Nephron progenitor cell (in vitro differentiated cells): ENCODE measurements at regions not wholly inside any gene's neighbourhood (a gene's known extent, or its start where the extent isn't known, plus 50 kb on each side); places are given as distances from the start of the nearest gene placed in this dataset.

Source experiments
- DNase-seq: peaks from one replicate; pipeline ENCODE4 v3.0.0; 2021
- H3K27ac Mint-ChIP-seq: 2 replicates; pipeline ENCODE4 v1.8.0; 2021; ENCODE audit warnings: mild to moderate bottlenecking, moderate library complexity, mixed read lengths
- H3K27me3 Mint-ChIP-seq: 2 replicates; pipeline ENCODE4 v1.8.0; 2021; ENCODE audit warnings: mild to moderate bottlenecking, low read depth, mixed read lengths; ENCODE audit not compliant: poor library complexity
- H3K36me3 Mint-ChIP-seq: 2 replicates; pipeline ENCODE4 v1.8.0; 2021; ENCODE audit warnings: low read depth, mixed read lengths
- H3K4me1 Mint-ChIP-seq: 2 replicates; pipeline ENCODE4 v1.8.0; 2021; ENCODE audit warnings: mixed read lengths
- H3K4me3 Mint-ChIP-seq: 2 replicates; pipeline ENCODE4 v1.8.0; 2021; ENCODE audit warnings: mild to moderate bottlenecking, moderate library complexity, mixed read lengths
- H3K9me3 Mint-ChIP-seq: 2 replicates; pipeline ENCODE4 v1.8.0; 2021; ENCODE audit warnings: mild to moderate bottlenecking, moderate library complexity, mixed read lengths
- TF ChIP-seq, protein P1 (sequence below): fragments of 200-600 bp; sonication (generic); IDR thresholded peaks from 2 replicates; pipeline ENCODE4 v1.5.0; 2021; ENCODE audit warnings: antibody characterized with exemption

DNA sequence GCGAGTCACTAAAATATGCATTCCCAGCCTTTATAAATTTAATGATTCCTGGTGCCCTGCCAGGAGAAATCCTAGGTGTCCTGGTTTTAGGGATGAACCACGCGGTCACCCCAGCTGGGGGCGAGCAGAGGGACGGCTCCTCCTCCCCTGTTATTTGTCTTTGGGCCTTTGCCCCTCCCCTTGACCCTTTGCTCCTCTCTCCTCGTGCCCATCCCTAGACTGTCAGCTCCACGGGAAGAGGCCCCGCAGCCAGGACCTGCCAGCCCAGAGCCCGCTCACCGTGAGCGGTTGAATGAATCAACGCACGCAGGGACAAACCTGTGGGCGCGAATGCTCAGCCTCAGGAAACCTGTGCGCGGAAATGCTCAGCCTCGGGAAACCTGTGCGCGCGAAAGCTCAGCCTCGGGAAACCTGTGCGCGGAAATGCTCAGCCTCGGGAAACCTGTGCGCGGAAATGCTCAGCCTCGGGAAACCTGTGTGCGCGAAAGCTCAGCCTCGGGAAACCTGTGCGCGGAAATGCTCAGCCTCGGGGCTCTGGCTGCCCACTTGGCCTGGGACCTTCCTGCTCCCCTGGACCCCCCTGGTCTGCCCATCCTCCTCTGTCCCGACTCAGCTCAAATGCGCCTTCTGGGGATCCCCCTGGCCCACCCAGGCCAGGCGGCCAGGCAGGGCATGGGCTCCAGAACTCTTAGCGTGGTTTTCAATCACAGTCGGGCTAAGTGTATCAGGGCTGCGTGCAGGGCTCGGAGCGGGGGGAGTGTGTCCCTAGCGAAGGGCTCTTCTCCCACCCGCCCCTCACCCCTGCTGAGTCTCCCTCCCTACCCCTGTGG lies 140.5 kb upstream of the COL5A1 start:
- Mint-ChIP-seq H3K4me3 (no peak overlapping the region), H3K27ac (no peak overlapping the region)
- no peak for DNase-seq

DNA sequence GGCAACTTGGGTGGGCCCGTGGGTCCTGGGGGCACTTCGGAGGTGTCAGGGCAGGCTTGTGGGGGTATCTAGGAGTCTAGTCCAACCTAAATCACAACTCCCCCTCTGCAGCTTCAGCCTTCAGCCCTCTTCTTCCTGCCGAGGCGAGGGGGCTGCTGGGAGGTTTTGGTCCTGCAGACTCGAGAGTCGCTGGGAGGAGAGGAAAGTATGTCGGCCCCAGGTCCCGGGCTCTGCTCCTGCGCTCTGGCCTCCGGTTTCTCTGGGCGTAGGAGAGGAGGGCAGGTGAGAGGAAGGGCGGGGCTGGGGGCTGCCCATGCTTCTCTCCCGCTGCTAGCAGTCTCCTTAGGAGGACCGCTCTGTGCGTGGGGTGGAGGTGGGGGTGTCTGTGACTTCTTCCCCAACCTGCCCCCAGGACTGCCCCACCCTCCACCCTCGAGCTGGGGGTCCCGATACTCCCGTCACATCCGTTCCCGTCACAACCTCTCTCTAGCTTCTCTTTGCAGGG lies 139.8 kb upstream of the COL5A1 start:
- Mint-ChIP-seq H3K36me3 (no peaks in the 10 kb centered on the region), H3K4me3 (no peak overlapping the region), H3K27ac (peak overlapping the region; percentile 80), H3K4me1 (peaks cover 29% of the 10 kb centered on the region), H3K27me3 (peaks cover under 1% of the 10 kb centered on the region), H3K9me3 (peaks cover 19% of the 10 kb centered on the region)
- DNase-seq: no peak
- TF ChIP-seq, protein P1, sequence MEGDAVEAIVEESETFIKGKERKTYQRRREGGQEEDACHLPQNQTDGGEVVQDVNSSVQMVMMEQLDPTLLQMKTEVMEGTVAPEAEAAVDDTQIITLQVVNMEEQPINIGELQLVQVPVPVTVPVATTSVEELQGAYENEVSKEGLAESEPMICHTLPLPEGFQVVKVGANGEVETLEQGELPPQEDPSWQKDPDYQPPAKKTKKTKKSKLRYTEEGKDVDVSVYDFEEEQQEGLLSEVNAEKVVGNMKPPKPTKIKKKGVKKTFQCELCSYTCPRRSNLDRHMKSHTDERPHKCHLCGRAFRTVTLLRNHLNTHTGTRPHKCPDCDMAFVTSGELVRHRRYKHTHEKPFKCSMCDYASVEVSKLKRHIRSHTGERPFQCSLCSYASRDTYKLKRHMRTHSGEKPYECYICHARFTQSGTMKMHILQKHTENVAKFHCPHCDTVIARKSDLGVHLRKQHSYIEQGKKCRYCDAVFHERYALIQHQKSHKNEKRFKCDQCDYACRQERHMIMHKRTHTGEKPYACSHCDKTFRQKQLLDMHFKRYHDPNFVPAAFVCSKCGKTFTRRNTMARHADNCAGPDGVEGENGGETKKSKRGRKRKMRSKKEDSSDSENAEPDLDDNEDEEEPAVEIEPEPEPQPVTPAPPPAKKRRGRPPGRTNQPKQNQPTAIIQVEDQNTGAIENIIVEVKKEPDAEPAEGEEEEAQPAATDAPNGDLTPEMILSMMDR: no peak

More for the DNA sequence above, 140.5 kb upstream of the COL5A1 start:
- peaks cover 29% of the 10 kb centered on the region for H3K4me1 Mint-ChIP-seq
- peaks cover 4% of the 10 kb centered on the region for H3K27me3 Mint-ChIP-seq
- TF ChIP-seq, protein P1: no peak
- peaks cover 19% of the 10 kb centered on the region for H3K9me3 Mint-ChIP-seq
- H3K36me3 Mint-ChIP-seq: no peaks in the 10 kb centered on the region

DNA sequence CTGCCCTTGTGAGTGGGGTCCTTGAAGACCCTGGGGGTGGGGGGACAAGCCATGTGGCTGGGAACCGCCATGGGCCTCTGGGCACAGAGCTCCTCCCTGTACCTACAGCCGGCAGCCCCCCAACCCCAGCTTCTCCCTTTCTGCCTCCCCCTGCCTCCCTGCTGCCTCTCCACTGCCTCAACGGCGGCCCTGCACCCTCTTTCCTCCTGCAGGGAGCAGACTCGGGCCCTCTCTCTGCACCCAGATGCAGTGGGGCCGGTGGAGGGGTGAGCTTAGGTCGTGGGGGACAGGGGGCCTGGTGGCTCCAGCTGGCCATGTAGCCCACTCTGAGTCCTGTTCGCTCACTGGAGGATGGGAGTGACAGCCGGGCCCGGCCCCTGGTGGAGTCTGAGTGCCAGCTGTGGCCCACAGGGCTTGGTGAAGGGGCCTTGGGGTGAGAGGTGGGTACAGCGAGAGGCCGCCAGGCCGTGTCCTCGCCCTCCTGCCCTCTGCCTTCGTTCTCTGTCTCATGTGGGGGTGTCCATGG lies 139.3 kb upstream of the COL5A1 start:
- Mint-ChIP-seq H3K4me3 (no peak overlapping the region), H3K9me3 (peaks cover 19% of the 10 kb centered on the region), H3K36me3 (no peaks in the 10 kb centered on the region), H3K27me3 (peaks cover under 1% of the 10 kb centered on the region), H3K27ac (peak overlapping the region; percentile 80), H3K4me1 (peaks cover 24% of the 10 kb centered on the region)
- TF ChIP-seq, protein P1: no peak
- DNase-seq: no peak

DNA sequence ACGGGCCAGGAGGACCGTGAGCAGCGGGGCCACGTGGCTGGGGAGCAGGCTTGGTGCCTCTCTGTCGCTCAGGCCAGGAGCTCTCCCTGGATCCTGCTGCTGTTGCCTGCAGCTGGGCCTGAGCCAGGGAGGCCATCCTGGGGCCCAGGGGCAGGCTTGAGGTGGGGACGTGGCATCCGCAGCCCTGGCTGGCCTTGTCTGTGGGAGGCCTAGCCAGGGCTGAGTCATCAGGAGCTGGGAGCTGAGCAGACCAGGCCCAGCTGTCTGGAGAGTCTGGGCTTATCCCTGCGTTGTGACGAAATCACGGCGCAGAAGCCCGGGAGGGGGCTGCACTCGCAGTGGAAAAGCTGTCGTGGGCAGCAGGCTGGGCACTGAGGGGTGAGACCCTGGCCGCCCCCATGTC lies 138.8 kb upstream of the COL5A1 start:
- Mint-ChIP-seq H3K27me3 (peaks cover 6% of the 10 kb centered on the region), H3K4me3 (no peak overlapping the region), H3K9me3 (peaks cover 19% of the 10 kb centered on the region), H3K4me1 (peaks cover 19% of the 10 kb centered on the region), H3K27ac (no peak overlapping the region), H3K36me3 (no peaks in the 10 kb centered on the region)
- TF ChIP-seq, protein P1: no peak
- DNase-seq: no peak

DNA sequence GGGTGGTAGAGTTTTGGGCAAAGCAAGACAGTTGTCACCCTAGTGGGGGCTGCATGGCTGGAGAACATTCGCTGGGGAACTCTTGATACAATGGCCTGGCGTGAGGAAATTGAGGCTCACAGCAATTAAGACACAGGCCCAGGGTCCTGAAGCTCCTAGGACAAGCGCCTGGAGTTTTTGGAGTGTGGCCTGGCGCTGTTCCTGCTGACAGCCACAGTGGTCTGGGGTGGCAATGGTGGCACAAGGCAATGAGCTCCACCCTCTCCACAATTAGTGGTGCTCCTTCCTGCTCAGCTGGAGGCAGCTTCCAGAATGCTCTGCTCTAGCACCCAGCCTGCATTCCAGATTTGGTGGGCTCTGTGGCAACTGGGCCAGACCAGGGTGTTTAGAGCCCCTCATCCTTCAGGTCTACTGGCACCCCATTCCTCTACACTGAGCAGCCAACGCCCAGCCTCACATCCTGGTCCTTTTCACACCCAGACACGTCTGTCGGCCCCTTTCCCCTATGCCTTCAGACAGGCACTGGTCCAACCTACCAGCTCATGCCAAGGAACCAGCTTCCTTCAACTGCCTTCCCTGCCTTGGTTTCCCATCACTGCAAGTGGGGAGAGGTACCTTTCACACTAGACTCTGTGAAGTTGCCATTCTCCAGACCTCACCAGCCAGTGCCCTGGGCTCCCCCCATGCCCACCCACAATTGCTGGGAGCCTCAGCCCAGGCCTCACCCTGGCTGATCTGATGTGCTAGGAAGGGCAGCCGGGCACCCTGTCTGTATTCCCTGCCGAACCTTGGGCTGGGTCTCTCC lies 138.1 kb upstream of the COL5A1 start:
- Mint-ChIP-seq H3K27ac (no peak overlapping the region), H3K9me3 (peaks cover 19% of the 10 kb centered on the region), H3K27me3 (peaks cover 10% of the 10 kb centered on the region)

More for the DNA sequence above, 138.1 kb upstream of the COL5A1 start:
- no peak for DNase-seq
- H3K4me3 Mint-ChIP-seq: no peak overlapping the region
- peaks cover 14% of the 10 kb centered on the region for H3K4me1 Mint-ChIP-seq
- TF ChIP-seq, protein P1: no peak
- no peaks in the 10 kb centered on the region for H3K36me3 Mint-ChIP-seq
